ENCODE measurements at regions not wholly inside any gene's neighbourhood (a gene's known extent, or its start where the extent isn't known, plus 50 kb on each side); places are given as distances from the start of the nearest gene placed in this dataset.

- H3K4me3 ChIP-seq (replicated peaks; ENCODE audit: low read depth, low read length), result no peak overlapping the region
- no peak for DNase-seq (ENCODE audit: extremely low read depth, low read depth)
- TF ChIP-seq CTCF (IDR thresholded peaks at IDR 0.05; ENCODE audit: low read depth, low read length, missing control alignments), result no peak
These were observed 384.8 kb upstream of the PROX1 start for GRCh38 chr1:213602796-213603486.

GRCh38 chr1:213604477-213604876 is 383.3 kb upstream of the PROX1 start:
- H3K4me3 ChIP-seq (replicated peaks; ENCODE audit: low read depth, low read length), result no peak overlapping the region
- DNase-seq (ENCODE audit: extremely low read depth, low read depth), result no peak
- TF ChIP-seq CTCF (IDR thresholded peaks at IDR 0.05; ENCODE audit: low read depth, low read length, missing control alignments), result no peak

DNA sequence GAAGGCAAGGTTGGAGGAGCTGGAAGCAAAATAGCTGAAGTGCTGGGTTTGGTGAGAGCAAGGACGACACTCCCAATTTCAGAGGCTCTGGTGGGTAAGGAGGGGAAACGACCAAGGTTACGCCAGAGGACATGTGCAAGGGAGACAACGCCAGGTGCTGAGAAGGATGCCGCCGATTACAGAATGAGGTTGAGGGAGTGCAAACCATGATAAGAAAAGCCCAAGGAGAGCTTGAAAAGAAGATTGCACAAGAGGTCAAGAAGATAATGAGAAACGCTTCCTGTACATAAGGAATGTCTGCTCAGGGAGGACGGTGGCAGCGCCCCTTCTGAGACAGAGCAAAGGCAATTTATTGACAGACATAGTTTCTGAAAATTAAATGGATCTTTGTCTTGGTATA is 382.0 kb upstream of the PROX1 start:
- H3K4me3 ChIP-seq (replicated peaks; ENCODE audit: low read depth, low read length), result no peak overlapping the region
- TF ChIP-seq CTCF (IDR thresholded peaks at IDR 0.05; ENCODE audit: low read depth, low read length, missing control alignments), result no peak
- DNase-seq (ENCODE audit: extremely low read depth, low read depth), result no peak

GRCh38 chr1:213606252-213606820 is 381.4 kb upstream of the PROX1 start:
- no peak overlapping the region for H3K4me3 ChIP-seq (replicated peaks; ENCODE audit: low read depth, low read length)
- DNase-seq (ENCODE audit: extremely low read depth, low read depth), result no peak
- TF ChIP-seq CTCF (IDR thresholded peaks at IDR 0.05; ENCODE audit: low read depth, low read length, missing control alignments), result no peak

DNA sequence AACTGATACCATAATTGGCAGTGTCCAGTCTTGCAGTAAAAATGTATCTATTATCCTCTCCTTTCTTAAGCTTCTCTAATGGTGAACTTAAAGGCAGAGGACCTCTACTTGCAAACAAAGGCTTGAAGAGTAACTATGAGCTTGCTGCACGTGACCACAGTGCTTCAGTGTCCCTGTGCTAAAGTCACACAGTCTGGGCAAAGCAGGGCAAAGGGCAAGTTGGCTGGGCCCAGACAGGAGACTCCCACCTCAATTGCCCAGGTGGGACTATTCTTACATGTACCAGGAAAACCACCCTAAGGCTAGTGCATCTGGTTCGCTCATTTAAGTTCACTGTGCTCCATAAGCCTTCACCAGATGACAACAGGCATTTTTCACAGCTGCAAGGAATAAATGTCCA is 374.2 kb upstream of the PROX1 start:
- no peak for DNase-seq (ENCODE audit: extremely low read depth, low read depth)
- H3K4me3 ChIP-seq (replicated peaks; ENCODE audit: low read depth, low read length), result no peak overlapping the region
- no peak for TF ChIP-seq CTCF (IDR thresholded peaks at IDR 0.05; ENCODE audit: low read depth, low read length, missing control alignments)

DNA sequence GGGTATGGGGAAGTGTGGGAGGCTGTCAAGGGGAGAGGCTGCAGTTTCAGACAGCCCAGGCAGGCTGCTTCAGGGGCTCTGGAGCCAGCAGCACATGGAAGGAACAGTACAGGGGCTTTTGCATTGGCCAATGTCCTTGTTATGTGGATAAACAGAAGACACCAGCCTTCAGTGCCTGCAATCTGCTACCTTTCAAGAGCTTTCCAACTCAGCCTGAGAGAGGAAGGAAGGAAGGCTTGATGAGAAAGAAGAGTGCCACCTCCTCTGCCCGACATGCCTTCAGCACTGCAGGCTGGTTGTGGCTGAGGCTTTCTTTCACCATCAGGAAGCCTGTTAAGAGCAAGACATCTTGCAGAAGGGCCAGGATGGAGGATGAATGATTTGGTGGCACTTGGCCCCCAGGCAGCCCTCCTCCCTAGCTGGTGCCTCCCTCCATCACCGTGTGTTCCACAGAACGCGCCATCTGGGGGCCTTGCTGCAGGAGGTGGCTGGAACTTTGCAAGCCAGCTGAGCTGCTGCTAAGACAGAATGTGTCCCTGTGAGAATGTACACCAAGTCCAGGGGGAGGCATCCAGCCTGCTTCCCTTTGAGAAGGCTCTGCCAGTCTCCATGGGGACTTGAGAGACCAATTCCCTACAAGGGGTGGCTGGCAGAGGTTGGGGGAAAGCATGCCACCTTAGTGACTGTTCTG is 372.4 kb upstream of the PROX1 start:
- no peak overlapping the region for H3K4me3 ChIP-seq (replicated peaks; ENCODE audit: low read depth, low read length)
- DNase-seq (ENCODE audit: extremely low read depth, low read depth), result no peak
- no peak for TF ChIP-seq CTCF (IDR thresholded peaks at IDR 0.05; ENCODE audit: low read depth, low read length, missing control alignments)
